ENCODE measurements at regions not wholly inside any gene's neighbourhood (a gene's known extent, or its start where the extent isn't known, plus 50 kb on each side); places are given as distances from the start of the nearest gene placed in this dataset.

- no peak for TF ChIP-seq CTCF (IDR thresholded peaks at IDR 0.05; ENCODE audit: low read depth, low read length)
- no peak overlapping the region for H3K4me3 ChIP-seq (ENCODE audit: low read depth, low read length)
These were observed 501.4 kb downstream of the CCDC85A start for GRCh38 chr2:56685205-56685604.

GRCh38 chr2:56687169-56687568 lies 503.4 kb downstream of the CCDC85A start:
- no peak overlapping the region for H3K4me3 ChIP-seq (ENCODE audit: low read depth, low read length)
- no peak for TF ChIP-seq CTCF (IDR thresholded peaks at IDR 0.05; ENCODE audit: low read depth, low read length)

GRCh38 chr2:56688661-56689060 lies 504.9 kb downstream of the CCDC85A start:
- no peak for TF ChIP-seq CTCF (IDR thresholded peaks at IDR 0.05; ENCODE audit: low read depth, low read length)
- no peak overlapping the region for H3K4me3 ChIP-seq (ENCODE audit: low read depth, low read length)

GRCh38 chr2:56693501-56693900 lies 509.7 kb downstream of the CCDC85A start:
- TF ChIP-seq CTCF (IDR thresholded peaks at IDR 0.05; ENCODE audit: low read depth, low read length): no peak
- H3K4me3 ChIP-seq (ENCODE audit: low read depth, low read length): no peak overlapping the region

GRCh38 chr2:56703001-56703400 lies 519.2 kb downstream of the CCDC85A start:
- no peak overlapping the region for H3K4me3 ChIP-seq (ENCODE audit: low read depth, low read length)
- TF ChIP-seq CTCF (IDR thresholded peaks at IDR 0.05; ENCODE audit: low read depth, low read length): no peak

GRCh38 chr2:56705713-56706112 lies 521.9 kb downstream of the CCDC85A start:
- H3K4me3 ChIP-seq (ENCODE audit: low read depth, low read length): no peak overlapping the region
- TF ChIP-seq CTCF (IDR thresholded peaks at IDR 0.05; ENCODE audit: low read depth, low read length): no peak

- no peak for TF ChIP-seq CTCF (IDR thresholded peaks at IDR 0.05; ENCODE audit: low read depth, low read length)
- H3K4me3 ChIP-seq (ENCODE audit: low read depth, low read length): no peak overlapping the region
These were observed 523.4 kb downstream of the CCDC85A start for GRCh38 chr2:56707218-56707617.
